CD4-positive, alpha-beta memory T cell (primary cell): ENCODE measurements at regions not wholly inside any gene's neighbourhood (a gene's known extent, or its start where the extent isn't known, plus 50 kb on each side); places are given as distances from the start of the nearest gene placed in this dataset.

Experiments
- CTCF ChIA-PET: fragments of 350-600 bp; sonication (Branson Sonifier 250); formaldehyde crosslinking; loops from one replicate; lab custom pipeline; 2021; ENCODE audit warnings: inconsistent platforms; ENCODE audit not compliant: partially characterized antibody; lab: Charles Lee
- POLR2A ChIA-PET: fragments of 350-600 bp; sonication (Branson Sonifier 250); formaldehyde crosslinking; loops from one replicate; lab custom pipeline; 2021; ENCODE audit not compliant: partially characterized antibody; lab: Charles Lee
- DNase-seq, 5 donors: peaks; one replicate each; pipeline versions ENCODE4 v3.0.0 to v3.0.0-alpha.2; 2020 to 2022; ENCODE audit warnings: mixed read lengths in 1 of 5
- H3K27ac ChIP-seq: one replicate; pipeline ENCODE4 v1.7.0; 2013; ENCODE audit warnings: low read depth, low read length
- H3K27me3 ChIP-seq: 2 replicates; pipeline ENCODE4 v1.7.0; 2013; ENCODE audit warnings: mild to moderate bottlenecking, low read length, moderate library complexity; ENCODE audit not compliant: insufficient read depth
- H3K36me3 ChIP-seq: 2 replicates; pipeline ENCODE4 v1.7.0; 2013; ENCODE audit warnings: mild to moderate bottlenecking, low read length, moderate library complexity; ENCODE audit not compliant: insufficient read depth
- H3K4me1 ChIP-seq: 2 replicates; pipeline ENCODE4 v1.7.0; 2013; ENCODE audit warnings: mild to moderate bottlenecking, low read length, moderate library complexity; ENCODE audit not compliant: insufficient read depth
- H3K4me3 ChIP-seq, 2 donors: one replicate each; pipeline ENCODE4 v1.7.0; 2013; ENCODE audit warnings: low read length in 2 of 2, mild to moderate bottlenecking in 1 of 2
- H3K9me3 ChIP-seq, 2 donors: one replicate each; pipeline ENCODE4 v1.7.0; 2013; ENCODE audit warnings: low read length in 2 of 2, control low read depth in 1 of 2; ENCODE audit not compliant: control insufficient read depth in 1 of 2
- H3K27ac Mint-ChIP-seq, 7 donors: one replicate each; pipeline ENCODE4 v1.8.0; 2020 to 2021; ENCODE audit warnings: mixed read lengths in 7 of 7, mild to moderate bottlenecking in 6 of 7, inconsistent platforms in 3 of 7, moderate library complexity in 3 of 7
- H3K27me3 Mint-ChIP-seq, 2 donors: one replicate each; pipeline ENCODE4 v1.8.0; 2020 to 2021; ENCODE audit warnings: mixed read lengths in 2 of 2
- H3K36me3 Mint-ChIP-seq, 2 donors: one replicate each; pipeline ENCODE4 v1.8.0; 2020 to 2021; ENCODE audit warnings: mixed read lengths in 2 of 2, inconsistent platforms in 1 of 2, mild to moderate bottlenecking in 1 of 2
- H3K4me1 Mint-ChIP-seq, 4 donors: one replicate each; pipeline ENCODE4 v1.8.0; 2020 to 2021; ENCODE audit warnings: mixed read lengths in 4 of 4, mild to moderate bottlenecking in 1 of 4
- H3K4me3 Mint-ChIP-seq, 8 donors: one replicate each; pipeline ENCODE4 v1.8.0; 2020 to 2021; ENCODE audit warnings: mixed read lengths in 8 of 8, mild to moderate bottlenecking in 7 of 8, moderate library complexity in 6 of 8, inconsistent platforms in 3 of 8
- H3K9me3 Mint-ChIP-seq, 8 donors: one replicate each; pipeline ENCODE4 v1.8.0; 2020 to 2021; ENCODE audit warnings: mixed read lengths in 8 of 8, mild to moderate bottlenecking in 5 of 8, inconsistent platforms in 3 of 8, moderate library complexity in 1 of 8
- intact Hi-C: fragments of 100-400 bp; cut with micrococcal nuclease; formaldehyde crosslinking; loops from one replicate; pipeline ENCODE4 v1.15.1; 2023

DNA sequence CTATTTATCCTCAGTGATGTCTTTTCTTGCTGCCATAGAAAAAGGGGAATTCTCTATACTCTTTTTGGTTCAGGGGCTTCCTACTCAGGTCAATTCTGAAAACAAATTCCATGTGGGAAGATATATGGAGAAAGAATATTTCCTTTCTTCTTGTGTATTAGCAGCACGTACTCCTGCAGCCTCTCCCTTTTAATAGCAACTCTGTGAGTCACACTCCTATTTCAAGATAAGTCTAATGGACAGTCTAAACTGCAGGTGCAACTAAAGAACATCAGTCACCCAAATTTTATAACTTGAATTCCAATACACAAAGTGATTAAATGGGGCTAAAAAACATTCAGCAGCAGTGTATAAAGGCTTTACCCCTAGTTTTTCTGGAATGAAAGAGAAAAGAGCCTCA lies 942.2 kb downstream of the CNTNAP5 start:
- Histone ChIP-seq H3K9me3 (no peaks in the 10 kb centered on the region), H3K36me3 (no peaks in the 10 kb centered on the region), H3K27me3 (no peaks in the 10 kb centered on the region), H3K27ac (no peak overlapping the region), H3K4me3 (no peak overlapping the region), H3K4me1 (no peaks in the 10 kb centered on the region)
- Mint-ChIP-seq H3K36me3 (no peaks in the 10 kb centered on the region), H3K9me3 (peaks cover 0 to 8% (median 2%) of the 10 kb centered on the region in 8 donors), H3K4me1 (no peaks in the 10 kb centered on the region), H3K27me3 (no peaks in the 10 kb centered on the region), H3K27ac (no peak overlapping the region), H3K4me3 (no peak overlapping the region)
- intact Hi-C loops: no loop called here
- ChIA-PET POLR2A (no interaction called here), CTCF (no interaction called here)
- no peak for DNase-seq

DNA sequence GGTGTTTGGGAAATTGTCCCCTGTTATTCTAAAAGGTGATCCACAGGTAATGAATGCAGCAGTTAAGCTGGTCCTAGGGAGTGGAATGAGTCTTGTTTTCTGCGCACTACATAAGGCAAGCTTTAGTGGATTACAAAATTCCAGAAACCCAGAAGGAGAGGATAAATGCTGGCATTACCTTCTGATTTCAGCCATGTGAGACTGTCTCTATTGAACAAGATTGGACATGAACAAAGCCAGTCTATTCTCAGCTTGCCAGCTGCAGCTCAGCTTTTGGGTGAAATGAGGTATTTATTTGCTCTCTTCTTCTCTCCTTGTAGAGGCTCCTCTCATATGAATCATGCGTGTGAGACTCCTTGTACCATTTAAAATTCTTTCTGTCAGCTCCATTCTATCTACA lies 944.9 kb downstream of the CNTNAP5 start:
- Mint-ChIP-seq H3K36me3 (no peaks in the 10 kb centered on the region), H3K27me3 (no peaks in the 10 kb centered on the region), H3K27ac (no peak overlapping the region), H3K4me3 (no peak overlapping the region), H3K4me1 (no peaks in the 10 kb centered on the region), H3K9me3 (peaks cover 0 to 5% (median 2%) of the 10 kb centered on the region in 8 donors)
- Histone ChIP-seq H3K4me3 (no peak overlapping the region), H3K27me3 (no peaks in the 10 kb centered on the region), H3K27ac (no peak overlapping the region), H3K4me1 (no peaks in the 10 kb centered on the region), H3K9me3 (no peaks in the 10 kb centered on the region), H3K36me3 (no peaks in the 10 kb centered on the region)
- intact Hi-C loops: no loop called here
- POLR2A ChIA-PET: no interaction called here
- DNase-seq: no peak
- CTCF ChIA-PET: no interaction called here

DNA sequence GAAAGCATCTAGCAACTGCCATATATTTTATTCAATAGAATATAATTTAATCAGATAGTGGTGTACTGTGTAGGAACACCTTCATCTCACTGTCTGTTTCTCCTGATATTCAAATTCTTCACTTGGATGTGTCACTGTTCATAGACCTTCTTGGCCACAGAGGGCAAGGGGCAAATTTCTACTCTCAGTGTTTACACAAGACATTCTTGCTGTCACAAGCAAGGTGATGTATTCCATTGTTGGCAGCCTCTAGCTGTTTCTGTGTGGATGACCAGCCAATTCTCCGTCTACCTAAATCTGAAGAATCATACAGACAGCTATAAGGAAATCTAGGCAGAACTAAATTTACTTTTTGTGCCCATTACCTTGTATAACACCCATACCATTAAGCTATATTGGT lies 948.3 kb downstream of the CNTNAP5 start:
- intact Hi-C loops: no loop called here
- no peaks in the 10 kb centered on the region for H3K36me3 Mint-ChIP-seq
- peaks cover 0 to 6% (median 4%) of the 10 kb centered on the region in 8 donors for H3K9me3 Mint-ChIP-seq
- no peak overlapping the region for H3K27ac Mint-ChIP-seq
- no peaks in the 10 kb centered on the region for H3K4me1 ChIP-seq
- H3K27me3 Mint-ChIP-seq: no peaks in the 10 kb centered on the region
- H3K4me3 ChIP-seq: no peak overlapping the region
- no peaks in the 10 kb centered on the region for H3K9me3 ChIP-seq
- H3K36me3 ChIP-seq: no peaks in the 10 kb centered on the region
- POLR2A ChIA-PET: no interaction called here
- H3K27ac ChIP-seq: no peak overlapping the region
- no peaks in the 10 kb centered on the region for H3K27me3 ChIP-seq
- DNase-seq: no peak
- no peak overlapping the region for H3K4me3 Mint-ChIP-seq
- CTCF ChIA-PET: no interaction called here
- no peaks in the 10 kb centered on the region for H3K4me1 Mint-ChIP-seq

DNA sequence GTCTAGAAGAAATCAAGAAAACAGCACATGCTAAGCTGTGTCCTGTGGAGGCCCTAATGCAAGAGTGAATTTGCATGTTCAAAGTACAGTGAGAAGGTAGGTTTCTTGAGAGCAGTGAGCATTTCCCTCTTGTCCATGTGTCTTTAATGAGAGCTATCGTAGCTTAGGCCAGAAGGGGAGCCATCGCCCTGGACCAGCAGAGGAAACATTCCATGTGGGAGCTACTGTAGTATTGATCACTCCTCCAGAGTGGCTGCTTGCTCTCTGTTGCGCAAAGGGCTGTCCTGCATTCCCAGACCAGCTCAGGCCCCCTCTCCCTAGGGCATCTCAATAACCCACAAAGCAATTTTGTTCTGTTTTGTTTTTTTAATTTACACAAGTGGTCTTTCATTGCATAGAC lies 950.1 kb downstream of the CNTNAP5 start:
- Mint-ChIP-seq H3K36me3 (no peaks in the 10 kb centered on the region), H3K27me3 (no peaks in the 10 kb centered on the region), H3K27ac (no peak overlapping the region), H3K9me3 (peaks cover 0 to 7% (median 5%) of the 10 kb centered on the region in 8 donors), H3K4me1 (no peaks in the 10 kb centered on the region), H3K4me3 (no peak overlapping the region)
- Histone ChIP-seq H3K27me3 (no peaks in the 10 kb centered on the region), H3K27ac (no peak overlapping the region), H3K4me1 (no peaks in the 10 kb centered on the region), H3K4me3 (no peak overlapping the region), H3K36me3 (no peaks in the 10 kb centered on the region), H3K9me3 (no peaks in the 10 kb centered on the region)
- CTCF ChIA-PET: no interaction called here
- intact Hi-C loops: no loop called here
- no peak for DNase-seq
- POLR2A ChIA-PET: no interaction called here

DNA sequence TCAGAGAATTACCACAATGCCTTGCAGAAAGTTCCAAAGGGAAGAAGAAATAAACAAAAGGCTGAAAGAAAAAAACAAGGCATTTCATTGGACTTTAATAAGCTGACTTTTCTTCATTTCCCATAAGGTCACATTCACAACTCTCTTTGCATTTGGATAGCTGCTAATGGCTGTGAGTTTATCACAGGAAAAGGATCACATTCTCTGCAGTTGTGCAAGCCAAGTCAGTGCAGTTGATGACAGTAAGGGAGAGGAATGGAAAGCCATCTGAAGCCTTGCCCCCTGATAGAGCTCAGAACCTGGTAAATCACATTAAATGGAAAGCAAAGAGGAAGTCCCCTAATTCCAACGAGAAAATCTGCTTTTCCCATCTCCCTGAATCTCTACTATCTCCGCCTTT lies 950.6 kb downstream of the CNTNAP5 start:
- Mint-ChIP-seq H3K4me1 (no peaks in the 10 kb centered on the region), H3K4me3 (no peak overlapping the region), H3K27ac (no peak overlapping the region), H3K36me3 (no peaks in the 10 kb centered on the region), H3K27me3 (no peaks in the 10 kb centered on the region), H3K9me3 (peaks cover 0 to 7% (median 5%) of the 10 kb centered on the region in 8 donors)
- H3K27ac ChIP-seq: no peak overlapping the region
- no peaks in the 10 kb centered on the region for H3K4me1 ChIP-seq
- H3K9me3 ChIP-seq: no peaks in the 10 kb centered on the region
- no peak overlapping the region for H3K4me3 ChIP-seq
- CTCF ChIA-PET: no interaction called here
- no peaks in the 10 kb centered on the region for H3K27me3 ChIP-seq
- intact Hi-C loops: no loop called here
- DNase-seq: no peak
- POLR2A ChIA-PET: no interaction called here
- no peaks in the 10 kb centered on the region for H3K36me3 ChIP-seq

DNA sequence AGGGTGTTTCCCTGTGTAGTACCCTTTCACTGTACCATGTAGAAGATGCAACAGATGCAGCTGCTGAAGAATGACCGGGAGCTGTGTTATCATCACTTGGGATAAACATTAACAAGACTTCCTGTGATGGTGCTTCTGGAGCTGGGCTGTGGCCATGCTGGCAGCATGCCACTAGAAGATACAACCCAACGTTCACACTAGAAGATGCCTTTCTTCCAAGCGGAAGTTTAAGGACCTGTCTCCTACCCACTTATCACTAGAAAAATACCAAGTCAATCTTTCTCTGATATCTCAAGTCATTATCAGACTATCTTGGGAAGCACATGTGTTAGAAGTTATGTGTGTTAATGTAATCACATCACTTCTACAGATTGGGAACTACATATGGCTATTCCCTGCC lies 953.5 kb downstream of the CNTNAP5 start:
- Mint-ChIP-seq H3K4me3 (no peak overlapping the region), H3K36me3 (no peaks in the 10 kb centered on the region), H3K27ac (no peak overlapping the region), H3K27me3 (no peaks in the 10 kb centered on the region), H3K9me3 (peaks cover 0 to 7% (median 5%) of the 10 kb centered on the region in 8 donors), H3K4me1 (no peaks in the 10 kb centered on the region)
- no peak overlapping the region for H3K27ac ChIP-seq
- intact Hi-C loops: no loop called here
- H3K36me3 ChIP-seq: no peaks in the 10 kb centered on the region
- no peaks in the 10 kb centered on the region for H3K9me3 ChIP-seq
- ChIA-PET POLR2A (no interaction called here), CTCF (no interaction called here)
- H3K27me3 ChIP-seq: no peaks in the 10 kb centered on the region
- no peak for DNase-seq
- H3K4me3 ChIP-seq: no peak overlapping the region
- H3K4me1 ChIP-seq: no peaks in the 10 kb centered on the region

DNA sequence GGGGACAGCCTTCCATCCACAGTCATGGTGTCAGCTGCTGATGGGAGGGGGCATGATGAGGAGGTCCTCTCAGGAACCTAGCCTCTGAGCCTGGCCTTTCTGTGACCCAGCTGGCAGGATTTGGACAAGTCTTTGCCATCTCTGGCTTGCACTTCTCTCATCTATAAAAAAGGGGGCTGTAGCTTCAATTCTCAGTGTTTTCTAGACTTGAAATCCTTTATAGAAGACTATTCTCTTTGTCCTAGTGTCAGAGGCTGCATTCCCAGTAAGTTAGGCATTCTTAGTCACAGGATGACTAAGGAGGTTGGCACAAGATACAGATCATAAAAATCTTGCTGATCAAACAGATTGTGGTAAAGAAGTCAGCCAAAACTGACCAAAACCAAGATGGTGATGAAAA lies 958.5 kb downstream of the CNTNAP5 start:
- H3K9me3 Mint-ChIP-seq: peaks cover 0 to 13% (median 3%) of the 10 kb centered on the region in 8 donors
- POLR2A ChIA-PET: no interaction called here
- intact Hi-C loops: no loop called here

DNA sequence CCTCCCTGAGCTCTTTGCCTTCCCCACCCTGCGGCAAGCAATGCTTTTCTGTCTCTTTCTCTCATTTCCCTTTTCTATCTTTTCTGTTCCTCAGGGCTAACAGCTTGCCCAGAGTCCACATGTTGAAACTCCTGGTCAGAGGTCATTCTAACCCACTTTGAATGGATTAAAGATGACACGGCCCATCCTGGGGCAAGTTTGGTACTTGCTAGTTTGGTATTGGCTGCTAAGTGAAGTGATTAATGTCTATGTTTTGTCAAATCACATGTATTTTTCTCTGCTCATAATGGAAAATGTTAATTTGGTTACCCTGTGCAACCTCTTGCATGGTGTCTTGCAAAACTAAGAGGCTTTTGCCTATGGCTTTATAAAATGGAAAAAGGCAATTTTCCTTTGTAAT lies 960.2 kb downstream of the CNTNAP5 start:
- no peaks in the 10 kb centered on the region for H3K9me3 ChIP-seq
- CTCF ChIA-PET: no interaction called here
- H3K4me1 Mint-ChIP-seq: no peaks in the 10 kb centered on the region
- intact Hi-C loops: no loop called here
- no peak overlapping the region for H3K27ac ChIP-seq
- no peak overlapping the region for H3K27ac Mint-ChIP-seq
- no peaks in the 10 kb centered on the region for H3K36me3 ChIP-seq
- H3K4me1 ChIP-seq: no peaks in the 10 kb centered on the region
- H3K9me3 Mint-ChIP-seq: peaks cover 0 to 15% (median 4%) of the 10 kb centered on the region in 8 donors
- no peaks in the 10 kb centered on the region for H3K36me3 Mint-ChIP-seq
- H3K27me3 Mint-ChIP-seq: no peaks in the 10 kb centered on the region
- no peak for DNase-seq
- POLR2A ChIA-PET: no interaction called here
- no peaks in the 10 kb centered on the region for H3K27me3 ChIP-seq
- no peak overlapping the region for H3K4me3 Mint-ChIP-seq
- no peak overlapping the region for H3K4me3 ChIP-seq

More for the DNA sequence above, 958.5 kb downstream of the CNTNAP5 start:
- no peaks in the 10 kb centered on the region for H3K27me3 Mint-ChIP-seq
- H3K27me3 ChIP-seq: no peaks in the 10 kb centered on the region
- no peak for DNase-seq
- H3K4me1 Mint-ChIP-seq: no peaks in the 10 kb centered on the region
- no peak overlapping the region for H3K27ac Mint-ChIP-seq
- H3K36me3 ChIP-seq: no peaks in the 10 kb centered on the region
- H3K4me1 ChIP-seq: no peaks in the 10 kb centered on the region
- no peak overlapping the region for H3K4me3 ChIP-seq
- H3K4me3 Mint-ChIP-seq: no peak overlapping the region
- no peak overlapping the region for H3K27ac ChIP-seq
- no peaks in the 10 kb centered on the region for H3K36me3 Mint-ChIP-seq
- CTCF ChIA-PET: no interaction called here
- no peaks in the 10 kb centered on the region for H3K9me3 ChIP-seq
